ENCODE measurements at regions not wholly inside any gene's neighbourhood (a gene's known extent, or its start where the extent isn't known, plus 50 kb on each side); places are given as distances from the start of the nearest gene placed in this dataset.

DNA sequence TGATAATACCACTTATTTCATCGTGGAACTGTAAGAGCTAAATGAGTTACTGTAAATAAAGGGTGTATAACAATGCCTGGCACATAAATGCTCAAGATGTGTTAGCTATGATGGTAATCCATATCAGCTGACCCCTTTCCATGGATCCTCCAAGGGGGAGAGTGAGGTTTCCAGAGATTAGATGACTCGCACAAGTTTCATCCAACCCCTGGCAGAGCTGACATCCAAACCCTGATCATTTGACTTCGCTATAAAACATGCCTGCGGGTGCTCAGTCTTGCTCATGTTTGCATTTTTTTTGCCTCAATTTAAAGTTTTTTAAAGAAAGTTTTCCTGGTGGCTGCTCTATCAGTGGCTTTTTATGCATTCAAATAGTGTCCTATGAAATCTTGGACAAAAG, 145.7 kb upstream of the SMIM23 start:
- Histone ChIP-seq H3K4me1 (ENCODE audit: control insufficient read depth, insufficient read depth, low read length, poor library complexity, severe bottlenecking) (no peaks in the 10 kb centered on the region), H3K9me3 (ENCODE audit: control insufficient read depth, low read length) (no peaks in the 10 kb centered on the region), H3K4me3 (ENCODE audit: extremely low read depth, insufficient read depth, low read length, poor library complexity, severe bottlenecking) (no peak overlapping the region), H3K27ac (ENCODE audit: low read depth, low read length, severe bottlenecking) (no peak overlapping the region), H3K36me3 (ENCODE audit: control insufficient read depth, insufficient read depth, low read length) (no peaks in the 10 kb centered on the region)
- 93 to 94% methylated on average over 3 to 4 of the region's 4 CpGs for WGBS, 2 experiments (ENCODE audit: insufficient coverage in 2 of 2)

- 96 to 100% methylated on average over 2 to 3 of the region's 3 CpGs for WGBS, 2 experiments (ENCODE audit: insufficient coverage in 2 of 2)
- Histone ChIP-seq H3K36me3 (ENCODE audit: control insufficient read depth, insufficient read depth, low read length) (no peaks in the 10 kb centered on the region), H3K4me1 (ENCODE audit: control insufficient read depth, insufficient read depth, low read length, poor library complexity, severe bottlenecking) (no peaks in the 10 kb centered on the region), H3K4me3 (ENCODE audit: extremely low read depth, insufficient read depth, low read length, poor library complexity, severe bottlenecking) (no peak overlapping the region), H3K27ac (ENCODE audit: low read depth, low read length, severe bottlenecking) (no peak overlapping the region), H3K9me3 (ENCODE audit: control insufficient read depth, low read length) (no peaks in the 10 kb centered on the region)
These were observed 145.1 kb upstream of the SMIM23 start for GRCh38 chr5:171640480-171640879.

GRCh38 chr5:171641891-171642290, 143.7 kb upstream of the SMIM23 start:
- Histone ChIP-seq H3K27ac (ENCODE audit: low read depth, low read length, severe bottlenecking) (no peak overlapping the region), H3K4me1 (ENCODE audit: control insufficient read depth, insufficient read depth, low read length, poor library complexity, severe bottlenecking) (no peaks in the 10 kb centered on the region), H3K9me3 (ENCODE audit: control insufficient read depth, low read length) (no peaks in the 10 kb centered on the region), H3K36me3 (ENCODE audit: control insufficient read depth, insufficient read depth, low read length) (no peaks in the 10 kb centered on the region), H3K4me3 (ENCODE audit: extremely low read depth, insufficient read depth, low read length, poor library complexity, severe bottlenecking) (no peak overlapping the region)

DNA sequence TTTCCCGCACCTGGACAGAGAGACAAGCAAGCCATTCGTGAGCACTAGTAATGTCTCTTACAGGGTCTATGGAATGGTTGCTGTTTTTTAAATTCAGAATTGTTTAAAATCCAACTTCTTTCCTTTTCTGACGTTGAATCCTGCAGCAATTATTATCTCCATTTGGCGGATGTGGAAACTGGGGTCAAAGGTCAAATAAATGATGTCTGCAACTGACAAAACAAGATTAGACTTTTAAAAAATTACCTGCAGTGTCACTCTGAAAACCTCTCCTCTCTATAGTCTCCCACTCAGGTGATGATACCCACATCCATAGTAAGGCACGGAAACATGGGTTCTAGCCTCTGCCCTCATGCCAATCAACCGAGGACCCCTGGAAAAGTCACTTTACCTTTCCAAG, 142.7 kb upstream of the SMIM23 start:
- peaks cover 6% of the 10 kb centered on the region for H3K4me1 ChIP-seq (ENCODE audit: control insufficient read depth, insufficient read depth, low read length, poor library complexity, severe bottlenecking)
- 100% methylated on average over 2 of the region's 6 CpGs; no CpG with 5 or more reads in 1 of the 2 experiments for WGBS, 2 experiments (ENCODE audit: insufficient coverage in 2 of 2)

DNA sequence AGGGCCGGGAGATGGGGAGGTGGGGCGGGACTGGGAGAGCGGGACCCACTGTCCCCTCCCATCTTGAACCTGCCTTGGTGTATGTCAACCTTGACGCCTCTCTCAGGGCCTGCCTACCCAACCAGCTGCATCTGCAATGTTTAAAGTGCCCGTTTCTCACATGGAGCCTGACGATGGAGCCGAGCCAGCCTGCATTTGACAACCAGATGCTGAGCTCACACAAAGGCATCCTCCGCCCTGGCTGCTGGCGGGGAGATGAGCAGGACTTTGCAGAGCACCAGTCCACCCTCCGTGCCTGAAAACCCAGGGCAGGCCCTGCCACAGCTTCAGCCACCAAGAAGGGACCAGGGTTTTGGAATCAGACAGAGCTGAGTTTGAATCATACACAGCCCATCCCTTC, 141.1 kb upstream of the SMIM23 start:
- H3K36me3 ChIP-seq (ENCODE audit: control insufficient read depth, insufficient read depth, low read length), result no peaks in the 10 kb centered on the region
- no peak overlapping the region for H3K4me3 ChIP-seq (ENCODE audit: extremely low read depth, insufficient read depth, low read length, poor library complexity, severe bottlenecking)
- no peaks in the 10 kb centered on the region for H3K9me3 ChIP-seq (ENCODE audit: control insufficient read depth, low read length)
- WGBS, 2 experiments (ENCODE audit: insufficient coverage in 2 of 2), result 75 to 81% methylated on average over 9 to 10 of the region's 10 CpGs
- no peak overlapping the region for H3K27ac ChIP-seq (ENCODE audit: low read depth, low read length, severe bottlenecking)
- peaks cover 6% of the 10 kb centered on the region for H3K4me1 ChIP-seq (ENCODE audit: control insufficient read depth, insufficient read depth, low read length, poor library complexity, severe bottlenecking)

More for the DNA sequence above, 142.7 kb upstream of the SMIM23 start:
- Histone ChIP-seq H3K27ac (ENCODE audit: low read depth, low read length, severe bottlenecking) (no peak overlapping the region), H3K36me3 (ENCODE audit: control insufficient read depth, insufficient read depth, low read length) (no peaks in the 10 kb centered on the region), H3K9me3 (ENCODE audit: control insufficient read depth, low read length) (no peaks in the 10 kb centered on the region), H3K4me3 (ENCODE audit: extremely low read depth, insufficient read depth, low read length, poor library complexity, severe bottlenecking) (no peak overlapping the region)

DNA sequence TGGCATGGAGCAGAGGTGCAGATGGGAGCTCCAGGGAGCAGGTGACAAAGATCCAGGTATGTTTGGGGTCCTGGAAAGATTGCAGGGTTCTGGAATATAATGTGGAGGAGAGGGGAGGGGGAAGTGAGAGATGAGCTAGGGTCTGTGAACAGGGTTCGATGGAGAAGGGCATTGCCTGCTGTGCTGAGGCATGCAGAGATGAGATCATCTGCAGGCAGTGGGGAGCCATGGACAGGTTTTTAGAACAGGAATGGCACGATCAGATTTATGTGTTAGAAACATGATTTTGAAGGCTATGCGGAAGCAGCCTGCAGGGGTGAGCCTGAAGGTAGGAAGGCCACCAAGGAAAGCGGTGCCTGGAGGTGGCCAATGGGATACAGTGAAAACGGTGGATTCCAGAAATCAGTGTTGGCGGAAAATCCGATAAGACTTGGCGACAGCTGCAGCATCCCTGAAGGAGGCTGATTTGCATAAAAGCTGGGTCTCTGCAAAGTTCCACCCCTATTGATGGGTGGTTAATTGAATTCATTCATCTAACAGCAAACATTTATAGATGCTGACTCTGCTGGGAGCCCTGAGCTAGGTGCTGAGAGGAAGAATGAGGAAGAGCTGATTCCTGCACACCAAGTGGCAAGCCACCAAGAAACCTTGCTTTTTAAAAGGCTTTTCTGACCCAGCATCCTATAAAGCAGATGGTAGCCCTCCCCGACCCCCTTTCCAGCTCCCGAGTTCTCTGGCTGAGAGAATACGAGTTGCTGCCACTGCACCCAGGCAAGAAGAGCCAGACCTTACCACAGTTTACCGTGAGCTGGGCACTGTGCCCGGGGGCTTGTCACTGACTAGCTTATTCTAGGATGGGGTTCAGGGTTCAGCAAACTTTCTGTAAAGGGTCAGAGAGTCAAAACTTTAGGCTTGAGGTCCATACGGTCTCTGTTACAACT, 139.2 kb upstream of the SMIM23 start:
- 81% methylated on average over 13 to 14 of the region's 14 CpGs for WGBS, 2 experiments (ENCODE audit: insufficient coverage in 2 of 2)
- no peak overlapping the region for H3K27ac ChIP-seq (ENCODE audit: low read depth, low read length, severe bottlenecking)
- H3K9me3 ChIP-seq (ENCODE audit: control insufficient read depth, low read length), result no peaks in the 10 kb centered on the region
- no peak overlapping the region for H3K4me3 ChIP-seq (ENCODE audit: extremely low read depth, insufficient read depth, low read length, poor library complexity, severe bottlenecking)
- no peaks in the 10 kb centered on the region for H3K36me3 ChIP-seq (ENCODE audit: control insufficient read depth, insufficient read depth, low read length)
- H3K4me1 ChIP-seq (ENCODE audit: control insufficient read depth, insufficient read depth, low read length, poor library complexity, severe bottlenecking), result peaks cover 6% of the 10 kb centered on the region

DNA sequence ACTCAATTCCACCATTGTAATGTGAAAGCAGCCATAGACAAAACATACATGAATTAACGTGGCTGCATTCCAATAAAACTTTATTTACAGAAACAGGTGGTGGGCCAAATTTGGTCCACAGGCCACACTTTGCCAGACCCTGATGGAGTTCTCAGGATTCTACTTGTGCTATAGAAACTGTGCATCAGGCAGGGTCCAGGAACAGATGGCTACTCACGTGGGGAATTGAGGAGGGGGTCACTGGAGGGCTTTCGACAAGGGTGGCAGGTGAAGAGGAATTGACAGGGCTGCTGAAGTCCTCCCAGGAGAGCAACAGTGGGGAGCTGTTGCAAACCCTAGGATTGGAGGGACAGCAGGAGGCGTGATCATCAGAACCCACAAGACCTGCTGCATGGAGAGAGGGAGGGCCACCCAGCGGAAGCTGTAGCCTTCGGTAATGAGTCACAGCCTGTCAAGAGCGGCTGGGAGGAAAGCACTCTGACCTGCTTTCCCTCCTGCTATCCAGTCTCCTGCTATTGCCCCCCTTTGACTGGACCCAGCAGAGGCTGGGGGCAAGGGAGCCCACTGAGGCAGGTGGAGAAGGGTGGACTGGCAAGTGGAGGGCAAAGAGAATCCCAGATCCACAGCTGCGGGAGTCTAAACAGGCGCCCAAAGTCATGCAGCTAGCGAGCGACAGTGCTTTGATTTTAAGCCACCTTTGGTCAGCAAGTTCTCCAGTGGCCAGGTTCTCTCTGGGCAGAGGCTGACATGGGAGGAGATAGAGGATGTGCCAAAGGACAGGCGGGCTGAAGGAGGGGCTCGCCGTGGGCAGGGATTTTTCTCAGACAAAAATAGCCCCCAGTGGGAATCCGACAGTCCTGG, 138.3 kb upstream of the SMIM23 start:
- no peak overlapping the region for H3K4me3 ChIP-seq (ENCODE audit: extremely low read depth, insufficient read depth, low read length, poor library complexity, severe bottlenecking)
- WGBS, 2 experiments (ENCODE audit: insufficient coverage in 2 of 2), result 74% methylated on average over 12 to 14 of the region's 15 CpGs
- peaks cover 6% of the 10 kb centered on the region for H3K4me1 ChIP-seq (ENCODE audit: control insufficient read depth, insufficient read depth, low read length, poor library complexity, severe bottlenecking)
- H3K27ac ChIP-seq (ENCODE audit: low read depth, low read length, severe bottlenecking), result no peak overlapping the region
- H3K36me3 ChIP-seq (ENCODE audit: control insufficient read depth, insufficient read depth, low read length), result no peaks in the 10 kb centered on the region
- H3K9me3 ChIP-seq (ENCODE audit: control insufficient read depth, low read length), result no peaks in the 10 kb centered on the region

DNA sequence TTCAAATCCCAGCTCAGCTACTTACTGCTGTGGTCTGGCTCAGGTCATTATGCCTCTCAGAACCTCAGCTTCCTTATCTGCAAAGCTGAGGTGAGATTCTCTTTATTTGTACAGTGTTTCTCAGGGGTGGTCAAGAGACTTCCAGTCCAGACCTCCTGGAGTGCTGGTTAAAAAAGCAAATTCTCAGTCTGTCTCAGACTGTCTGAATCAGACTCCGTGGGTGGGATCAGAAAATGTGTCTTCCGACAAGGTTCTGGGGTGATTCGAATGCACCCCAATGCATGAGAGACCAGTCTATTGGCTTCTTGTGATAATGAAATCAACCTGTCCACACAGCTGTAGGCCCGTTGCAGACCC, 137.7 kb upstream of the SMIM23 start:
- WGBS, 2 experiments (ENCODE audit: insufficient coverage in 2 of 2), result 83 to 84% methylated on average over 4 of the region's 4 CpGs
- Histone ChIP-seq H3K4me1 (ENCODE audit: control insufficient read depth, insufficient read depth, low read length, poor library complexity, severe bottlenecking) (peaks cover 6% of the 10 kb centered on the region), H3K4me3 (ENCODE audit: extremely low read depth, insufficient read depth, low read length, poor library complexity, severe bottlenecking) (no peak overlapping the region), H3K27ac (ENCODE audit: low read depth, low read length, severe bottlenecking) (no peak overlapping the region), H3K36me3 (ENCODE audit: control insufficient read depth, insufficient read depth, low read length) (no peaks in the 10 kb centered on the region), H3K9me3 (ENCODE audit: control insufficient read depth, low read length) (no peaks in the 10 kb centered on the region)

DNA sequence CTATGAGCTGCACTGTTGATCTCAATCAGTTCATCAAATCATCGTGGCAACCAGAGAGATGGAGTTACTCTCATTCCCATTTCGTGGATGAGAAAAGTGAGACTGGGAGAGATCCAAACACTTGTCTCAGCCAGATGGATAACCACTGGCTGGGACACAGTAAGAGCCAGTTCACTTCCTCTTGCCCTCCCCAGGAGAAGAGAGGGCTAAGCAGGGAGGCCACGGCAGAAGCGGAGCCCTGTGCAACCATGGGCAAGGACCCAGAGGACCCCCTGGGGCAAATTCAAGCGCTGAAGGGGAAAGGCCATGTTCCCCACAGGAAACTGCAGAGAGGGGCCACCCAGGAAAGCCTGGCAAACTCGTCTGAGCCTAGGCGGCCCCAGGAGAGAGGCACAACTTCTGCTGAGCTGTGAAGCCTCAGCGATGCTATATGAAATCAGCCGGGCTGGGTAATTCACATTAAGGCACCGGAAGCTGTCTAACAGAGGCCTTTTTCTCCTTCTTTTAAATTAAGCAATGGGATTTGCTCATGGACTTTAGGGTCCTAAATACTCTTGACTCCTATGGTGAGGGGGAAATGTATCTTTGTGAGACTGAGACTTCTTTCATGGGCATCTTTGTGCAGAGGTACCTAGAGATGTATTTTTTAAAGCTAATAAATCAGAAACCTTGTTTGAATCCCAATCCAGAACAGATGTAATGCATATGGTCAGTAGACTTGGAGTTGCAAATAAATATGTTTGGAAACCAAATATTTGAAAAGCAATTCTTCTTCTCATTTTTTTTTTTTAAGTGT, 137.1 kb upstream of the SMIM23 start:
- Histone ChIP-seq H3K9me3 (ENCODE audit: control insufficient read depth, low read length) (no peaks in the 10 kb centered on the region), H3K4me3 (ENCODE audit: extremely low read depth, insufficient read depth, low read length, poor library complexity, severe bottlenecking) (no peak overlapping the region), H3K4me1 (ENCODE audit: control insufficient read depth, insufficient read depth, low read length, poor library complexity, severe bottlenecking) (peaks cover 6% of the 10 kb centered on the region), H3K27ac (ENCODE audit: low read depth, low read length, severe bottlenecking) (no peak overlapping the region), H3K36me3 (ENCODE audit: control insufficient read depth, insufficient read depth, low read length) (no peaks in the 10 kb centered on the region)
- WGBS, 2 experiments (ENCODE audit: insufficient coverage in 2 of 2), result 83 to 88% methylated on average over 8 to 10 of the region's 10 CpGs

DNA sequence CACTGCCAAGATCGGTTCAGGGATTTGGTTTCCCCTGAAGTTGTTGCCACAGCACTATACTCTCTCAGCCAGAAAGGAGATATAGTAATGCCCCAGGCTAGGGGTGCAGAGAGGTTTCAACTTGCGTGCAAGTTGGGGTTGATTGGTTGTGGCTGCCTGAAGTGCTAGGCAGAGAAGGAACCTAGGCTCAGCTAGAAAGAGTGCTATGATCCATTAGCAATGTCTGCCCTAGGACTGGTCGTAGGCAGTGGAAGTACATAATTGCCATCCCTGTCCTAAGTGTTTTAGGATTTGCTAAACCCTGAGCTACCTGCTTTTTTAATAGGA, 136.6 kb upstream of the SMIM23 start:
- H3K4me1 ChIP-seq (ENCODE audit: control insufficient read depth, insufficient read depth, low read length, poor library complexity, severe bottlenecking), result peaks cover 6% of the 10 kb centered on the region
- 84 to 100% methylated on average over 2 of the region's 3 CpGs for WGBS, 2 experiments (ENCODE audit: insufficient coverage in 2 of 2)
- no peaks in the 10 kb centered on the region for H3K9me3 ChIP-seq (ENCODE audit: control insufficient read depth, low read length)
- no peaks in the 10 kb centered on the region for H3K36me3 ChIP-seq (ENCODE audit: control insufficient read depth, insufficient read depth, low read length)
- H3K27ac ChIP-seq (ENCODE audit: low read depth, low read length, severe bottlenecking), result no peak overlapping the region
- no peak overlapping the region for H3K4me3 ChIP-seq (ENCODE audit: extremely low read depth, insufficient read depth, low read length, poor library complexity, severe bottlenecking)

Measured in mesodermal cell (in vitro differentiated cells).